H9 (cell line): ENCODE measurements at regions not wholly inside any gene's neighbourhood (a gene's known extent, or its start where the extent isn't known, plus 50 kb on each side); places are given as distances from the start of the nearest gene placed in this dataset.
"Not testable (repeated sequence)": the region's sequence is repeated elsewhere in the genome, so short reads cannot be mapped to it uniquely, and the experiment has no call there.

ENCODE experiments used
- DNase-seq: peaks from one replicate; pipeline ENCODE4 v3.0.0-alpha.2; 2017
- H2AFZ ChIP-seq: one replicate; pipeline ENCODE4 v1.6.1; 2013; ENCODE audit warnings: mild to moderate bottlenecking, low read length, control low read depth, moderate library complexity
- H2AK5ac ChIP-seq: 2 replicates; pipeline ENCODE4 v1.6.1; 2013; ENCODE audit warnings: low read length, control low read depth, mixed read lengths; ENCODE audit not compliant: insufficient read length
- H2BK120ac ChIP-seq: one replicate; pipeline ENCODE4 v1.6.1; 2013; ENCODE audit warnings: low read depth, mild to moderate bottlenecking, low read length, control low read depth, inconsistent platforms; ENCODE audit not compliant: poor library complexity, severe bottlenecking
- H2BK12ac ChIP-seq: 2 replicates; pipeline ENCODE4 v1.6.1; 2013; ENCODE audit warnings: low read length, control low read depth, mixed read lengths, low read depth; ENCODE audit not compliant: insufficient read length
- H2BK15ac ChIP-seq: 2 replicates; pipeline ENCODE4 v1.6.1; 2013; ENCODE audit warnings: low read depth, low read length, control low read depth
- H2BK20ac ChIP-seq: one replicate; pipeline ENCODE4 v1.6.1; 2013; ENCODE audit warnings: low read depth, mild to moderate bottlenecking, low read length, control low read depth, inconsistent platforms; ENCODE audit not compliant: poor library complexity, severe bottlenecking
- H2BK5ac ChIP-seq: 2 replicates; pipeline ENCODE4 v1.6.1; 2013; ENCODE audit warnings: low read length, control low read depth, mixed read lengths; ENCODE audit not compliant: insufficient read length
- H3K14ac ChIP-seq: 2 replicates; pipeline ENCODE4 v1.6.1; 2013; ENCODE audit warnings: low read length, control low read depth; ENCODE audit not compliant: insufficient read depth
- H3K18ac ChIP-seq: 2 replicates; pipeline ENCODE4 v1.6.1; 2013; ENCODE audit warnings: low read depth, mild to moderate bottlenecking, mixed read lengths, low read length, control low read depth; ENCODE audit not compliant: insufficient read length
- H3K23ac ChIP-seq: 2 replicates; pipeline ENCODE4 v1.6.1; 2013; ENCODE audit warnings: low read length, control low read depth, mixed read lengths, low read depth; ENCODE audit not compliant: insufficient read length
- H3K23me2 ChIP-seq: 2 replicates; pipeline ENCODE4 v1.6.1; 2013; ENCODE audit warnings: low read depth, mild to moderate bottlenecking, mixed read lengths, low read length, control low read depth; ENCODE audit not compliant: insufficient read length, poor library complexity, severe bottlenecking
- H3K27ac ChIP-seq: 2 replicates; pipeline ENCODE4 v1.5.1; 2013; ENCODE audit warnings: low read length, control low read depth, mixed read lengths, low read depth; ENCODE audit not compliant: insufficient read length
- H3K27me3 ChIP-seq: 2 replicates; pipeline ENCODE4 v1.6.1; 2013; ENCODE audit warnings: low read length, control low read depth, inconsistent platforms; ENCODE audit not compliant: insufficient read depth
- H3K4ac ChIP-seq: 2 replicates; pipeline ENCODE4 v1.6.1; 2013; ENCODE audit warnings: low read depth, mild to moderate bottlenecking, control low read depth, inconsistent platforms, low read length, moderate library complexity
- H3K4me1 ChIP-seq: 2 replicates; pipeline ENCODE4 v1.6.1; 2013; ENCODE audit warnings: low read length, control low read depth, inconsistent platforms; ENCODE audit not compliant: insufficient read depth
- H3K4me2 ChIP-seq: 2 replicates; pipeline ENCODE4 v1.6.1; 2013; ENCODE audit warnings: low read length, control low read depth, mixed read lengths; ENCODE audit not compliant: insufficient read length, insufficient read depth
- H3K56ac ChIP-seq: 2 replicates; pipeline ENCODE4 v1.6.1; 2013; ENCODE audit warnings: low read depth, mild to moderate bottlenecking, mixed read lengths, low read length, control low read depth; ENCODE audit not compliant: insufficient read length
- H3K79me1 ChIP-seq: 2 replicates; pipeline ENCODE4 v1.6.1; 2013; ENCODE audit warnings: low read depth, mild to moderate bottlenecking, moderate library complexity, low read length, control low read depth, inconsistent platforms; ENCODE audit not compliant: insufficient read depth, poor library complexity, severe bottlenecking
- H3K79me2 ChIP-seq: 2 replicates; pipeline ENCODE4 v1.6.1; 2013; ENCODE audit warnings: low read length, control low read depth, inconsistent platforms; ENCODE audit not compliant: insufficient read depth
- H3K9ac ChIP-seq: 2 replicates; pipeline ENCODE4 v1.6.1; 2013; ENCODE audit warnings: low read length, control low read depth, mixed read lengths; ENCODE audit not compliant: insufficient read length; ENCODE audit errors: extremely low read depth
- H3K9me3 ChIP-seq: one replicate; pipeline ENCODE4 v1.6.1; 2013; ENCODE audit warnings: low read depth, low read length, inconsistent platforms; ENCODE audit not compliant: control insufficient read depth
- H3T11ph ChIP-seq: one replicate; pipeline ENCODE4 v1.6.1; 2013; ENCODE audit warnings: mild to moderate bottlenecking, low read length, control low read depth, inconsistent platforms
- H4K20me1 ChIP-seq: one replicate; pipeline ENCODE4 v1.6.1; 2013; ENCODE audit not compliant: control insufficient read depth, insufficient read length, insufficient read depth
- H4K5ac ChIP-seq: 2 replicates; pipeline ENCODE4 v1.6.1; 2013; ENCODE audit warnings: low read depth, mild to moderate bottlenecking, mixed read lengths, low read length, control low read depth; ENCODE audit not compliant: insufficient read length
- H4K8ac ChIP-seq: replicated peaks from 2 replicates; pipeline ENCODE4 v1.6.1; 2013; ENCODE audit warnings: low read length, control low read depth, mixed read lengths, low read depth; ENCODE audit not compliant: insufficient read length
- H4K91ac ChIP-seq: 2 replicates; pipeline ENCODE4 v1.6.1; 2013; ENCODE audit warnings: low read depth, mild to moderate bottlenecking, moderate library complexity, mixed read lengths, low read length, control low read depth; ENCODE audit not compliant: insufficient read length
- H3K27ac Mint-ChIP-seq, 3 experiments: 2 replicates in 2 of 3; 3 replicates in 1 of 3; pipeline ENCODE4 v1.8.0; 2020 to 2021; ENCODE audit warnings: mixed read lengths in 3 of 3, mild to moderate bottlenecking in 1 of 3, moderate library complexity in 1 of 3
- H3K27me3 Mint-ChIP-seq: 2 replicates; pipeline ENCODE4 v1.8.0; 2021; ENCODE audit warnings: low read depth, mild to moderate bottlenecking, moderate library complexity, mixed read lengths
- H3K36me3 Mint-ChIP-seq, 3 experiments: 2 replicates in 2 of 3; 3 replicates in 1 of 3; pipeline ENCODE4 v1.8.0; 2020 to 2021; ENCODE audit warnings: low read depth in 3 of 3, mixed read lengths in 3 of 3; ENCODE audit not compliant: insufficient read depth in 1 of 3
- H3K4me1 Mint-ChIP-seq, 2 experiments: 2 replicates each; pipeline ENCODE4 v1.8.0; 2020; ENCODE audit warnings: mixed read lengths in 2 of 2
- H3K4me3 Mint-ChIP-seq, 2 experiments: 2 replicates in 1 of 2; 3 replicates in 1 of 2; pipeline ENCODE4 v1.8.0; 2020 to 2021; ENCODE audit warnings: mild to moderate bottlenecking in 2 of 2, mixed read lengths in 2 of 2, moderate library complexity in 1 of 2
- H3K9me3 Mint-ChIP-seq, 2 experiments: 2 replicates in 1 of 2; 3 replicates in 1 of 2; pipeline ENCODE4 v1.8.0; 2020; ENCODE audit warnings: mild to moderate bottlenecking in 2 of 2, mixed read lengths in 2 of 2, moderate library complexity in 1 of 2
- WGBS: extraction: QIAGEN DNeasy Blood & Tissue Kit; methylation state at CpG from one replicate; pipeline ENCODE4 v1.1.7; 2013; ENCODE audit warnings: missing lambda C conversion rate, low lambda C conversion rate, mixed read lengths; ENCODE audit not compliant: insufficient read length; ENCODE audit errors: extremely low coverage; 5-methylcytosine and 5-hydroxymethylcytosine counted together
- TF ChIP-seq, protein P1 (sequence below): fragments of 200-600 bp; sonication (generic); conservative IDR thresholded peaks from 3 replicates; pipeline ENCODE4 v1.8.0; 2021; ENCODE audit warnings: antibody characterized with exemption, mild to moderate bottlenecking

- not testable (repeated sequence) for H3K4me2 ChIP-seq, H3K56ac ChIP-seq, H2BK5ac ChIP-seq, H3K4me1 Mint-ChIP-seq, H3K4me3 Mint-ChIP-seq, H3K27ac Mint-ChIP-seq, H3K4ac ChIP-seq, H3K9ac ChIP-seq, H4K8ac ChIP-seq, H3K27ac ChIP-seq, H3K4me1 ChIP-seq, H3K14ac ChIP-seq, H3K18ac ChIP-seq, H2AFZ ChIP-seq, H2BK12ac ChIP-seq, H4K20me1 ChIP-seq, H3K27me3 Mint-ChIP-seq, H2BK120ac ChIP-seq, H4K91ac ChIP-seq, H2BK15ac ChIP-seq, H3K23me2 ChIP-seq, H2AK5ac ChIP-seq, H3K36me3 Mint-ChIP-seq, H3K23ac ChIP-seq, H2BK20ac ChIP-seq, H3T11ph ChIP-seq, H3K27me3 ChIP-seq, H3K79me1 ChIP-seq, H4K5ac ChIP-seq, H3K79me2 ChIP-seq, H3K9me3 ChIP-seq
- no CpG with 5 or more reads among the region's 2 CpGs for WGBS
- peaks cover 0 to 11% of the 10 kb centered on the region in 2 experiments; a peak in 2 of 5 replicates for H3K9me3 Mint-ChIP-seq
- peak; percentile 36 for DNase-seq
- TF ChIP-seq, protein P1, sequence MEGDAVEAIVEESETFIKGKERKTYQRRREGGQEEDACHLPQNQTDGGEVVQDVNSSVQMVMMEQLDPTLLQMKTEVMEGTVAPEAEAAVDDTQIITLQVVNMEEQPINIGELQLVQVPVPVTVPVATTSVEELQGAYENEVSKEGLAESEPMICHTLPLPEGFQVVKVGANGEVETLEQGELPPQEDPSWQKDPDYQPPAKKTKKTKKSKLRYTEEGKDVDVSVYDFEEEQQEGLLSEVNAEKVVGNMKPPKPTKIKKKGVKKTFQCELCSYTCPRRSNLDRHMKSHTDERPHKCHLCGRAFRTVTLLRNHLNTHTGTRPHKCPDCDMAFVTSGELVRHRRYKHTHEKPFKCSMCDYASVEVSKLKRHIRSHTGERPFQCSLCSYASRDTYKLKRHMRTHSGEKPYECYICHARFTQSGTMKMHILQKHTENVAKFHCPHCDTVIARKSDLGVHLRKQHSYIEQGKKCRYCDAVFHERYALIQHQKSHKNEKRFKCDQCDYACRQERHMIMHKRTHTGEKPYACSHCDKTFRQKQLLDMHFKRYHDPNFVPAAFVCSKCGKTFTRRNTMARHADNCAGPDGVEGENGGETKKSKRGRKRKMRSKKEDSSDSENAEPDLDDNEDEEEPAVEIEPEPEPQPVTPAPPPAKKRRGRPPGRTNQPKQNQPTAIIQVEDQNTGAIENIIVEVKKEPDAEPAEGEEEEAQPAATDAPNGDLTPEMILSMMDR, result peak; percentile 56
Observed at GRCh38 chr11:71698961-71699360, 116.3 kb upstream of the KRTAP5-11 start.

DNA sequence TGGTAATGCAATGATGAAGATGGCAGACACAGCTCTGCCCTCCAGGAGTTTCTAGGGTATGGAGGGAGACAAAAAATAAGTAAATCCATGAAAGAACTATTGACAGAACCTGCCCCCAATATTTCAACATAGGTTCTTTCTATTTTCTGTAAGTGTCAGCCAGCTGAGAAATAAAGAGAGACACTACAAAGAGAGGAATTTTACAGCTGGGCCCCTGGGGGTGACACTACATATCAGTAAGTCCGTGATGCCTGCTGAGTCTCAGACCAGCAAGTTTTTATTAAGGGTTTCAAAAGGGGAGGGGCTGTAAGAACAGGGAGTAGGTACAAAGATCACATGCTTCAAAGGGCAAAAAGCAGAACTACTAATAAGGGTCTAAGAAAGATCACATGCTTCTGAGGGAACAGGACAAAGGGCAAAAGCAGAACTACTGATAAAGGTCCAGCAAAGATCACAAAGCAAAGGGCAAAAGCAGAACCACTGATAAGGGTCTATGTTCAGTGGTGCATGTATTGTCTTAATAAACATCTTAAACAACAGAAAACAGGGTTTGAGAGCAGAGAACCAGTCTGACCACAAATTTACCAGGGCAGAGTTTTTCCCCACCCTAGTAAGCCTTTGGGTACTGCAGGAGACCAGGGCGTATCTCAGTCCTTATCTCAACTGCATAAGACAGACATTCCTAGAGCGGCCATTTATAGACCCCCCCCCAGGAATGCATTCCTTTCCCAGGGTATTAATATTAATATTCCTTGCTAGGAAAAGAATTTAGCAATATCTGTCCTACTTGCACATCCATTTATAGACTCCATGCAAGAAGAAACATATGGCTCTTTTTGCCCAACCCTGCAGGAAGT, 119.0 kb upstream of the KRTAP5-11 start:
- not testable (repeated sequence) for H3K4me2 ChIP-seq, H3K27ac ChIP-seq, H3K23me2 ChIP-seq, H3K9me3 ChIP-seq, H3T11ph ChIP-seq, H3K36me3 Mint-ChIP-seq, H2BK20ac ChIP-seq, H3K79me2 ChIP-seq, H2BK120ac ChIP-seq, H4K5ac ChIP-seq, H3K9ac ChIP-seq, H3K79me1 ChIP-seq, H3K4ac ChIP-seq, H3K18ac ChIP-seq, H4K8ac ChIP-seq, H2BK12ac ChIP-seq, H2BK5ac ChIP-seq, H3K27me3 Mint-ChIP-seq, H3K4me1 ChIP-seq, H2AFZ ChIP-seq, H3K4me3 Mint-ChIP-seq, H4K20me1 ChIP-seq, H3K4me1 Mint-ChIP-seq, H3K23ac ChIP-seq, H2BK15ac ChIP-seq, H4K91ac ChIP-seq, H3K27ac Mint-ChIP-seq, H3K56ac ChIP-seq, DNase-seq, H3K27me3 ChIP-seq, H2AK5ac ChIP-seq, H3K14ac ChIP-seq
- no CpG with 5 or more reads among the region's 3 CpGs for WGBS
- H3K9me3 Mint-ChIP-seq, result peaks cover 0 to 11% of the 10 kb centered on the region in 2 experiments; a peak in 2 of 5 replicates
